Cardiac muscle cell (in vitro differentiated cells and primary cell): ENCODE measurements at regions not wholly inside any gene's neighbourhood (a gene's known extent, or its start where the extent isn't known, plus 50 kb on each side); places are given as distances from the start of the nearest gene placed in this dataset.

ENCODE experiments used
- DNase-seq, 2 donors: peaks; one replicate each; pipeline versions ENCODE4 v3.0.0 to v3.0.0-alpha.2; 2010 to 2017; ENCODE audit warnings: low read depth in 1 of 2, low spot score in 1 of 2
- H3K27ac ChIP-seq: fragments of 200-600 bp; sonication (generic); 2 replicates; pipeline ENCODE4 v1.5.1; 2016
- H3K27me3 ChIP-seq: fragments of 200-600 bp; sonication (generic); 2 replicates; pipeline ENCODE4 v1.6.0; 2016; ENCODE audit warnings: control low read depth
- H3K36me3 ChIP-seq: fragments of 200-600 bp; sonication (generic); 2 replicates; pipeline ENCODE4 v1.5.1; 2016; ENCODE audit warnings: control low read depth
- H3K4me1 ChIP-seq: fragments of 200-600 bp; sonication (generic); 2 replicates; pipeline ENCODE4 v1.8.1; 2017; ENCODE audit warnings: low read depth, mild to moderate bottlenecking, mixed run types
- H3K4me3 ChIP-seq: fragments of 200-600 bp; sonication (generic); 2 replicates; pipeline ENCODE4 v1.5.1; 2016; ENCODE audit warnings: mild to moderate bottlenecking
- H3K9me3 ChIP-seq: fragments of 200-600 bp; sonication (generic); 2 replicates; pipeline ENCODE4 v1.5.1; 2017; ENCODE audit warnings: low read depth, mild to moderate bottlenecking, control low read depth
- TF ChIP-seq, protein P1 (sequence below): IDR thresholded peaks from 2 replicates; pipeline ENCODE4 v1.5.1; 2012; ENCODE audit warnings: low read depth, mild to moderate bottlenecking, low read length

DNA sequence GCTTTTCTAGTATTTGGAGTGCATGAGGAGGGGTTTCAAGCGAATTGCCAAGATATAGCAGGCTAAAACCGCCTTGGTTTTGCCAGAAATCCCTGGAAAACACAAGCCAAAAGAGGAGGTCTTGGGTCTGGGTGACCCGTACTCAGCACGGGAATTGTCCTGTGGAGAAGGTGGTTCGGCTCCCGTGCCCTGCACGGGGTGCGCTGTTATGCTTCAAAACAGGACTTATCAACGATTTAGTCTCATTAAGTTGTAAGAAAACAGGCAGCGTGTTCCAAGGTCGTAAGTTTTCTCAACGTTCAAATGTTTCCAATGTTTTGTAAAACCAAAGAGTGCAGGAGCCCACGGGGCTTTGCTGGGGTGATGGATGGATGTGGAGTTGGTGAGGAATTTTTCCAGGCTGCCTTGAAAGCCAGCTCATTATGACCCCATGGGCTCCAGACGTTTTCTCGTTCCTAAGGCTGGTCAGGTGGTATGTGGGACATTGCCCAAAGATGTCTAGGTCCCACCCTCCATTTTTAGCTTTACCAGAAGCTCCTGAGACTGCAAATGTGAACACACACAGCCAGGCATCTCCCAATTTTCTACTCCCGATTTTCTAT is 75.4 kb upstream of the CLDN14 start:
- TF ChIP-seq, protein P1, sequence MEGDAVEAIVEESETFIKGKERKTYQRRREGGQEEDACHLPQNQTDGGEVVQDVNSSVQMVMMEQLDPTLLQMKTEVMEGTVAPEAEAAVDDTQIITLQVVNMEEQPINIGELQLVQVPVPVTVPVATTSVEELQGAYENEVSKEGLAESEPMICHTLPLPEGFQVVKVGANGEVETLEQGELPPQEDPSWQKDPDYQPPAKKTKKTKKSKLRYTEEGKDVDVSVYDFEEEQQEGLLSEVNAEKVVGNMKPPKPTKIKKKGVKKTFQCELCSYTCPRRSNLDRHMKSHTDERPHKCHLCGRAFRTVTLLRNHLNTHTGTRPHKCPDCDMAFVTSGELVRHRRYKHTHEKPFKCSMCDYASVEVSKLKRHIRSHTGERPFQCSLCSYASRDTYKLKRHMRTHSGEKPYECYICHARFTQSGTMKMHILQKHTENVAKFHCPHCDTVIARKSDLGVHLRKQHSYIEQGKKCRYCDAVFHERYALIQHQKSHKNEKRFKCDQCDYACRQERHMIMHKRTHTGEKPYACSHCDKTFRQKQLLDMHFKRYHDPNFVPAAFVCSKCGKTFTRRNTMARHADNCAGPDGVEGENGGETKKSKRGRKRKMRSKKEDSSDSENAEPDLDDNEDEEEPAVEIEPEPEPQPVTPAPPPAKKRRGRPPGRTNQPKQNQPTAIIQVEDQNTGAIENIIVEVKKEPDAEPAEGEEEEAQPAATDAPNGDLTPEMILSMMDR, result no peak
- Histone ChIP-seq H3K9me3 (no peaks in the 10 kb centered on the region), H3K27me3 (no peaks in the 10 kb centered on the region), H3K27ac (no peak overlapping the region), H3K4me3 (no peak overlapping the region), H3K4me1 (no peaks in the 10 kb centered on the region), H3K36me3 (no peaks in the 10 kb centered on the region)
- DNase-seq, result no peak

DNA sequence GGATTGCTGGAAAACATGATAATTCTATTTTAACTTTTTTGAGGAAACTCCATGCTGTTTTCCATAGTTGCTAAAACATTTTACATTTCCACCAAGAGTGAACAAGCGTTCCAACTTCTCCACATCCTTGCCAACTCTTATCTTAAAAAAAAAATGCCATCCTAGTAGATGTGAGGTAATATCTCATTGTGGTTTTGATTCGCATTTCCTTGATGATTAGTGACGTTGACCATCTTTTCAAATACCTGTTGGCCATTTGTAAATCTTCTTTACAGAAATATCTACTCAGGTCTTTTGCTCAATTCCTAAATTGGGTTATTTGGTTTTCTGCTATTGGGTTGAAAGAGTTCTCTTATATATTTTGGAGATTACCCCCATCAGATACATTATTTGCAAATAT is 77.4 kb upstream of the CLDN14 start:
- peak in 1 of 2 donors; percentile 12 for DNase-seq
- Histone ChIP-seq H3K36me3 (no peaks in the 10 kb centered on the region), H3K27ac (no peak overlapping the region), H3K4me1 (no peaks in the 10 kb centered on the region), H3K4me3 (no peak overlapping the region), H3K27me3 (no peaks in the 10 kb centered on the region), H3K9me3 (no peaks in the 10 kb centered on the region)
- TF ChIP-seq, protein P1, result no peak

DNA sequence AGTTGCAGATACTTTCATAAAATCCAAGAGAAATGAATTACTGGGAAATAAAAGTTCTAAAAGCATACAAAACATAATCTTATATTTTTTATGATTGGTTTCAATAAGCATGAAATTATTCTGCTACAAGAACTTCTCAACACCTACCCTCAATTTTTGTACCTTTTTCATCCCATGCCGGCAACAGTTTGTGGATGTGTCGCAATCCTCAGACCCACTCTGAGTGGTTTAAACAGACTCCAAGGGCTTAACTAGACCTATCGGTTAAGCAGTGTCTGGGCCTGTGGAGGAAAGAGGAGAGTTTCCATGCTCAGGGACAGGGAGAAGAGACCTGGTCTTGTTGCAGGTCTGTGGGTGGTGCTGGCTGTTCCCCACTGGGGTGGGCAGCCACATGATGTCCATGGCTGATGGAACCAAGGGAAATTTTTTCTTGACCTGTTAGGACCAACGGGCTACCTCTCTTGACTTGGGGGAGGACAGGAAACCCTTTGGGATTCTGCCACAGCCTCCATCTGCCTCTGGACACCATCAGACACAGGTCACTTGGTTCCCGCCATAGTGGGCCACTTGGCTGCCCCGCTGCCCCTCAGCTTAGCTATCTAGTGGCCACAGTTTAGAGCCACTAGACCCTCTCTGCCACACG is 81.1 kb upstream of the CLDN14 start:
- no peaks in the 10 kb centered on the region for H3K9me3 ChIP-seq
- TF ChIP-seq, protein P1, result no peak
- H3K36me3 ChIP-seq, result no peaks in the 10 kb centered on the region
- no peaks in the 10 kb centered on the region for H3K27me3 ChIP-seq
- no peak for DNase-seq
- H3K4me1 ChIP-seq, result no peaks in the 10 kb centered on the region
- no peak overlapping the region for H3K27ac ChIP-seq
- H3K4me3 ChIP-seq, result no peak overlapping the region

DNA sequence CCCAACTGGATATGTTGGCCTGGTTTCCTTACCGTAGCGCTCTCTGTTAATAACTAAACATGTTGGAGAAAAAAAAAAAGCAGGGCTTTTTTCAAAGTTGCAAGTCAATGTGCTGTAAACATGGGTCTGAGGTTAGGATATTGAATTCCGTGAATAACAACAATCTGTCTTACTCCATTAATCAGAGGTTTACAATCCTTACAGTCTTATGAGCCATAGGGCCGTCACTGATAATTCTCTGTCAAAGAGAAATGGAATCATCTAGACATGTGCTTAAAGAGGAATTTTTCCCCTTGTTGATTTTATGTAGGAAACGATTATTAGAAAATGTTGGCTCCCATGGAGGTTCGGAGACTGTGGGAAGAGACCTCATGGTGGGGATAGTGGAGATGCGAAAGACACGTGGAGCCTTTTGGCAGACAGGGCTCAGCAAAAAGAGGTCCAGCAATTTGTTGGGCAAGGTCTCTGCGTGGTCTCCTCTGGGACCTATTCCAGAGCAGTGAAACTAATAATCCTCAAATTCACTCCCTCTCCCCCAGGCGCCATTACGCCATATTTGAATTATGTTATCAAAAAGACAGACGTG is 83.5 kb upstream of the CLDN14 start:
- Histone ChIP-seq H3K9me3 (no peaks in the 10 kb centered on the region), H3K27ac (no peak overlapping the region), H3K4me3 (no peak overlapping the region), H3K36me3 (no peaks in the 10 kb centered on the region), H3K27me3 (no peaks in the 10 kb centered on the region), H3K4me1 (no peaks in the 10 kb centered on the region)
- DNase-seq, result no peak
- TF ChIP-seq, protein P1, result no peak

DNA sequence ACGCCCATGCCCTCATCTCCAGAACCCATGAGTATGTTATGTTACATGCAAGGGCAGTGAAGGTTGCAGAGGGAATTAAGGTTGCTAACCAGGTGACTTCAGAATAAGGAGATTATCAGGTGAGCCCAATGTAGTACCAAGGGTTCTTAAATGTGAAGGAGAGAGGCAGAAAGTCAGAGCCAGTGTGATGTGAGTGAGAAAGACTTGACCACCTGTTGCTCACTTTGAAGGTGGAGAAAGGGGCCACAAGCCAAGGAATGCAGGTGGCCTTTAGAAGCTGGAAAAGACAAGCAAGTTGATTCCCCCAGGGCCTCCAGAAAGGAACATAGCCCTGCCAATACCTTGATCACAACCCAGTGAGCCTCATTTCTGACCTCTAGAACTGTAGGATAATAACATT is 84.7 kb upstream of the CLDN14 start:
- Histone ChIP-seq H3K36me3 (no peaks in the 10 kb centered on the region), H3K9me3 (no peaks in the 10 kb centered on the region), H3K4me3 (no peak overlapping the region), H3K4me1 (no peaks in the 10 kb centered on the region), H3K27me3 (no peaks in the 10 kb centered on the region), H3K27ac (no peak overlapping the region)
- TF ChIP-seq, protein P1, result no peak
- no peak for DNase-seq
